ENCODE measurements at regions not wholly inside any gene's neighbourhood (a gene's known extent, or its start where the extent isn't known, plus 50 kb on each side); places are given as distances from the start of the nearest gene placed in this dataset.

DNA sequence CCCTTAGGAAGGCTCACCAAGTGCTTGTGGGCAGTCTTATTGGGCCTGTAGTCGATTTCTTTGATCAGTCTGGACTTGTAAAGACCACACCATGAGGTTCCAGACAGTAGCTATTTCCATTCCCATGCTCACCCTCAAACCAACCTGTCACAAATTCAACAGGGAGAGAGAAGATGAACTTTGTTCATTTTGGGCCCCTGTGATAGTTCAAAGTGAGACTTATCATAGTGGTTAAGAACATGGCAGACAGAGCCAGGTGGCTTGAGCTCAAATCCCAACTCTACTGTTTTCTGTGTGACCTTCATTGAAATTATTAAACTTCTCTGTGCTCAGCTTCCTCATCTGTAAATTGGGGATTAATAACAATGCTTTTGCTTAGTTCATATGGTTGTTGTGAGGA is 53.9 kb upstream of the CTLA4 start:
- DNase-seq (ENCODE audit: low read depth, low spot score): no peak

- no peak for DNase-seq (ENCODE audit: low read depth, low spot score)
Measured at GRCh38 chr2:203814661-203815540, 52.7 kb upstream of the CTLA4 start.

- no peak for DNase-seq (ENCODE audit: low read depth, low spot score)
Measured at GRCh38 chr2:203815541-203815898, 52.1 kb upstream of the CTLA4 start.

DNA sequence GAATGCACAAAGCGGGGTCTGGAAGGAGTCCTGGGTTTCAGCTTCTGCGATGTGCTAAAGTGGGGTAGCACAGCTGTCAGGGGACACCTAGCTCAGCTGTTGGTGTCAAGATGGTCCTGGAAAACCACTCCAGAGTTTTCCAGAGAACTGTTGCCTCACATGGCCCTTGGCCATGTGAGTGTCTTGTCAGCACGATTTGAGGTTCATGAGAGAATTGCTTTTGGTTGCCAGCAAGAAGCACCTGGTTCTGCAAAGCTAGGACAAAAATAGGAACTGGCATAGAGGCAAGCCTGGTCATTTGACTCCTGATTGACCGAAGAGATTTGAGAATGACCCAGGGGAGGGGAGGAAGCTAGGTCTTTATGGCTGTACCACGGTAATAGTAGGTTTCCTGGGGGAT is 50.4 kb upstream of the CTLA4 start:
- no peak for DNase-seq (ENCODE audit: low read depth, low spot score)

Data from brain pericyte (primary cell).